PC-3 (cell line): ENCODE measurements at regions not wholly inside any gene's neighbourhood (a gene's known extent, or its start where the extent isn't known, plus 50 kb on each side); places are given as distances from the start of the nearest gene placed in this dataset.

ENCODE experiments used
- EZH2 ChIP-seq: fragments of 300-600 bp; sonication (generic); IDR thresholded peaks from one replicate; pipeline ENCODE4 v1.6.1; 2017; ENCODE audit warnings: antibody characterized with exemption, mild to moderate bottlenecking, low read length; ENCODE audit not compliant: unreplicated experiment
- EZH2phosphoT487 ChIP-seq: fragments of 300-600 bp; sonication (generic); IDR thresholded peaks from 2 replicates; pipeline ENCODE4 v1.6.1; 2018; ENCODE audit warnings: mild to moderate bottlenecking, antibody characterized with exemption, low read length, borderline replicate concordance
- TF ChIP-seq, protein P1 (sequence below): fragments of 300-600 bp; sonication (generic); conservative IDR thresholded peaks from 2 replicates; pipeline ENCODE4 v1.5.1; 2017; ENCODE audit warnings: antibody characterized with exemption, low read depth, mild to moderate bottlenecking, low read length

- TF ChIP-seq, protein P1, sequence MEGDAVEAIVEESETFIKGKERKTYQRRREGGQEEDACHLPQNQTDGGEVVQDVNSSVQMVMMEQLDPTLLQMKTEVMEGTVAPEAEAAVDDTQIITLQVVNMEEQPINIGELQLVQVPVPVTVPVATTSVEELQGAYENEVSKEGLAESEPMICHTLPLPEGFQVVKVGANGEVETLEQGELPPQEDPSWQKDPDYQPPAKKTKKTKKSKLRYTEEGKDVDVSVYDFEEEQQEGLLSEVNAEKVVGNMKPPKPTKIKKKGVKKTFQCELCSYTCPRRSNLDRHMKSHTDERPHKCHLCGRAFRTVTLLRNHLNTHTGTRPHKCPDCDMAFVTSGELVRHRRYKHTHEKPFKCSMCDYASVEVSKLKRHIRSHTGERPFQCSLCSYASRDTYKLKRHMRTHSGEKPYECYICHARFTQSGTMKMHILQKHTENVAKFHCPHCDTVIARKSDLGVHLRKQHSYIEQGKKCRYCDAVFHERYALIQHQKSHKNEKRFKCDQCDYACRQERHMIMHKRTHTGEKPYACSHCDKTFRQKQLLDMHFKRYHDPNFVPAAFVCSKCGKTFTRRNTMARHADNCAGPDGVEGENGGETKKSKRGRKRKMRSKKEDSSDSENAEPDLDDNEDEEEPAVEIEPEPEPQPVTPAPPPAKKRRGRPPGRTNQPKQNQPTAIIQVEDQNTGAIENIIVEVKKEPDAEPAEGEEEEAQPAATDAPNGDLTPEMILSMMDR, result no peak
- TF ChIP-seq EZH2 (no peak), EZH2phosphoT487 (no peak)
Measured at GRCh38 chr9:20078246-20078645, 289.4 kb upstream of the SLC24A2 start.
